CD4-positive, alpha-beta T cell (primary cell): ENCODE measurements at regions not wholly inside any gene's neighbourhood (a gene's known extent, or its start where the extent isn't known, plus 50 kb on each side); places are given as distances from the start of the nearest gene placed in this dataset.

ENCODE experiments used
- ATAC-seq: fragments of 200-7000 bp; cut with Tn5 transposase; one replicate; pipeline ENCODE4 v1.10.0; 2022; ENCODE audit warnings: mild to moderate bottlenecking; ENCODE audit not compliant: poor library complexity
- CTCF ChIA-PET: fragments of 350-600 bp; sonication (Branson Sonifier 250); formaldehyde crosslinking; loops from one replicate; lab custom pipeline; 2021; ENCODE audit warnings: antibody characterized with exemption, inconsistent platforms; lab: Charles Lee
- POLR2A ChIA-PET: fragments of 350-600 bp; sonication (Branson Sonifier 250); formaldehyde crosslinking; loops from one replicate; lab custom pipeline; 2021; ENCODE audit warnings: antibody characterized with exemption, inconsistent platforms; lab: Charles Lee
- DNase-seq, 14 experiments: peaks; one replicate each; pipeline ENCODE4 v3.0.0-alpha.2; 2013 to 2020; ENCODE audit warnings: mixed read lengths in 2 of 14
- H3K27ac ChIP-seq, 2 donors: one replicate each; pipeline versions ENCODE4 v1.5.1 to v1.7.0; 2013; ENCODE audit warnings: low read length in 2 of 2, low read depth in 1 of 2, mild to moderate bottlenecking in 1 of 2
- H3K27me3 ChIP-seq, 2 experiments: 1 replicate in 1 of 2; 2 replicates in 1 of 2; pipeline versions ENCODE4 v1.6.1 to v1.7.0; 2013; ENCODE audit warnings: low read length in 2 of 2, control low read depth in 1 of 2, mild to moderate bottlenecking in 1 of 2, moderate library complexity in 1 of 2; ENCODE audit not compliant: insufficient read depth in 2 of 2, control insufficient read depth in 1 of 2
- H3K36me3 ChIP-seq: one replicate; pipeline ENCODE4 v1.6.1; 2013; ENCODE audit warnings: low read length, control low read depth; ENCODE audit not compliant: insufficient read depth
- H3K4me1 ChIP-seq: one replicate; pipeline ENCODE4 v1.6.1; 2013; ENCODE audit warnings: low read length, control low read depth; ENCODE audit not compliant: insufficient read depth
- H3K4me3 ChIP-seq: one replicate; pipeline ENCODE4 v1.5.1; 2013; ENCODE audit warnings: mild to moderate bottlenecking, low read length, moderate library complexity
- H3K9me3 ChIP-seq, 2 experiments: 1 replicate in 1 of 2; 2 replicates in 1 of 2; pipeline versions ENCODE4 v1.6.1 to v1.7.0; 2013; ENCODE audit warnings: low read length in 2 of 2, mild to moderate bottlenecking in 2 of 2, control low read depth in 1 of 2, moderate library complexity in 1 of 2; ENCODE audit not compliant: control insufficient read depth in 1 of 2, insufficient read depth in 1 of 2
- H3K27ac Mint-ChIP-seq: one replicate; pipeline ENCODE4 v1.8.0; 2020; ENCODE audit warnings: mixed read lengths
- H3K27me3 Mint-ChIP-seq: one replicate; pipeline ENCODE4 v1.8.0; 2021; ENCODE audit warnings: mixed read lengths
- H3K36me3 Mint-ChIP-seq: one replicate; pipeline ENCODE4 v1.8.0; 2021; ENCODE audit warnings: low read depth, mixed read lengths
- H3K4me1 Mint-ChIP-seq: one replicate; pipeline ENCODE4 v1.8.0; 2021; ENCODE audit warnings: low read depth, mixed read lengths
- H3K4me3 Mint-ChIP-seq: one replicate; pipeline ENCODE4 v1.8.0; 2020; ENCODE audit warnings: mild to moderate bottlenecking, mixed read lengths
- H3K9me3 Mint-ChIP-seq: one replicate; pipeline ENCODE4 v1.8.0; 2020; ENCODE audit warnings: mixed read lengths
- CTCF ChIP-seq: fragments of 200-600 bp; IDR thresholded peaks from one replicate; pipeline ENCODE4 v1.8.0; 2022; ENCODE audit warnings: antibody characterized with exemption, mild to moderate bottlenecking
- intact Hi-C, 2 experiments: fragments of 100-400 bp; cut with DNase I in 1 of 2; cut with micrococcal nuclease in 1 of 2; formaldehyde crosslinking; loops; one replicate each; pipeline versions ENCODE4 v1.15.1 to v1.9.0; 2023 to 2025; cut with DNase I, micrococcal nuclease

- no peak for TF ChIP-seq CTCF
- H3K4me3 ChIP-seq = no peak overlapping the region
- no peaks in the 10 kb centered on the region for H3K27me3 ChIP-seq
- H3K4me1 ChIP-seq = no peaks in the 10 kb centered on the region
- H3K4me3 Mint-ChIP-seq = no peak overlapping the region
- ChIA-PET POLR2A (no interaction called here), CTCF (no interaction called here)
- ATAC-seq (no peak), DNase-seq (no peak)
- no peaks in the 10 kb centered on the region for H3K9me3 ChIP-seq
- H3K36me3 Mint-ChIP-seq = no peaks in the 10 kb centered on the region
- peaks cover 1% of the 10 kb centered on the region for H3K27me3 Mint-ChIP-seq
- no peaks in the 10 kb centered on the region for H3K36me3 ChIP-seq
- H3K27ac ChIP-seq = no peak overlapping the region
- intact Hi-C loops = no loop called here
- H3K27ac Mint-ChIP-seq = no peak overlapping the region
- no peaks in the 10 kb centered on the region for H3K4me1 Mint-ChIP-seq
- H3K9me3 Mint-ChIP-seq = peaks cover 2% of the 10 kb centered on the region
Measured at GRCh38 chr10:33723181-33723580, 388.7 kb upstream of the NRP1 start.

GRCh38 chr10:33722067-33722466, 387.6 kb upstream of the NRP1 start:
- DNase-seq (no peak), ATAC-seq (no peak)
- ChIA-PET CTCF (no interaction called here), POLR2A (no interaction called here)
- no peak overlapping the region for H3K4me3 Mint-ChIP-seq
- TF ChIP-seq CTCF = no peak
- H3K4me1 Mint-ChIP-seq = no peaks in the 10 kb centered on the region
- Histone ChIP-seq H3K4me3 (no peak overlapping the region), H3K36me3 (no peaks in the 10 kb centered on the region), H3K27me3 (no peaks in the 10 kb centered on the region), H3K27ac (no peak overlapping the region), H3K4me1 (no peaks in the 10 kb centered on the region), H3K9me3 (no peaks in the 10 kb centered on the region)
- H3K27me3 Mint-ChIP-seq = no peaks in the 10 kb centered on the region
- peaks cover 2% of the 10 kb centered on the region for H3K9me3 Mint-ChIP-seq
- no peaks in the 10 kb centered on the region for H3K36me3 Mint-ChIP-seq
- intact Hi-C loops = no loop called here
- no peak overlapping the region for H3K27ac Mint-ChIP-seq

- intact Hi-C loops = no loop called here
- no peaks in the 10 kb centered on the region for H3K36me3 ChIP-seq
- DNase-seq (no peak), ATAC-seq (no peak)
- no peaks in the 10 kb centered on the region for H3K4me1 ChIP-seq
- H3K36me3 Mint-ChIP-seq = no peaks in the 10 kb centered on the region
- ChIA-PET POLR2A (no interaction called here), CTCF (no interaction called here)
- no peak overlapping the region for H3K4me3 Mint-ChIP-seq
- H3K4me1 Mint-ChIP-seq = no peaks in the 10 kb centered on the region
- H3K27me3 Mint-ChIP-seq = no peaks in the 10 kb centered on the region
- no peak overlapping the region for H3K27ac Mint-ChIP-seq
- no peaks in the 10 kb centered on the region for H3K27me3 ChIP-seq
- no peaks in the 10 kb centered on the region for H3K9me3 Mint-ChIP-seq
- no peak for TF ChIP-seq CTCF
- no peak overlapping the region for H3K27ac ChIP-seq
- H3K9me3 ChIP-seq = no peaks in the 10 kb centered on the region
- no peak overlapping the region for H3K4me3 ChIP-seq
Measured at GRCh38 chr10:33721509-33721908, 387.0 kb upstream of the NRP1 start.
